Endothelial cell of umbilical vein (primary cell): ENCODE measurements at regions not wholly inside any gene's neighbourhood (a gene's known extent, or its start where the extent isn't known, plus 50 kb on each side); places are given as distances from the start of the nearest gene placed in this dataset.

Experiments
- BruUV-seq: library from RNA; stranded (reverse); fragments of 400-500 nt; replicated peaks from 2 replicates; lab custom pipeline; 2021; lab: Mats Ljungman, UMichigan
- CTCF ChIA-PET: fragments of 300-600, 350-600 bp; sonication (Branson Sonifier 250); formaldehyde crosslinking; loops from one replicate; lab custom pipeline; 2021; ENCODE audit warnings: antibody characterized with exemption, inconsistent platforms; lab: Charles Lee
- POLR2A ChIA-PET: fragments of 300-600, 350-600 bp; sonication (Branson Sonifier 250); formaldehyde crosslinking; loops from one replicate; lab custom pipeline; 2021; ENCODE audit warnings: antibody characterized with exemption, inconsistent platforms; lab: Charles Lee
- DNase-seq: peaks from one replicate; pipeline ENCODE4 v3.0.0-alpha.2; 2011; ENCODE audit warnings: low read depth, low spot score
- FAIRE-seq: peaks from 2 replicates; lab custom pipeline; 2011; peaks lifted over from hg19 to GRCh38; lab: Jason Lieb, UNC
- H2AFZ ChIP-seq: 2 replicates; pipeline ENCODE4 v1.6.0; 2012; ENCODE audit warnings: low read depth, low read length, control low read depth, inconsistent platforms
- H3K27ac ChIP-seq: 2 replicates; pipeline ENCODE4 v1.5.1; 2011; ENCODE audit warnings: low read depth, mild to moderate bottlenecking, control low read depth, low read length, moderate library complexity; ENCODE audit not compliant: insufficient read depth
- H3K27me3 ChIP-seq, 2 experiments: 2 replicates each; pipeline versions ENCODE4 v1.6.0 to v1.6.1; 2011; ENCODE audit warnings: low read length in 2 of 2, mixed read lengths in 1 of 2; ENCODE audit not compliant: control insufficient read depth in 2 of 2, insufficient read depth in 2 of 2
- H3K36me3 ChIP-seq, 2 experiments: 2 replicates in 1 of 2; 3 replicates in 1 of 2; pipeline ENCODE4 v1.5.1; 2011; ENCODE audit warnings: low read length in 2 of 2, mild to moderate bottlenecking in 1 of 2, moderate library complexity in 1 of 2; ENCODE audit not compliant: control insufficient read depth in 2 of 2, insufficient read depth in 2 of 2; ENCODE audit errors: extremely low read depth in 1 of 2
- H3K4me1 ChIP-seq: 3 replicates; pipeline ENCODE4 v1.5.1; 2011; ENCODE audit warnings: mild to moderate bottlenecking, low read length; ENCODE audit not compliant: control insufficient read depth, insufficient read depth; ENCODE audit errors: extremely low read depth
- H3K4me2 ChIP-seq: 2 replicates; pipeline ENCODE4 v1.6.1; 2011; ENCODE audit warnings: low read length, control low read depth, mixed read lengths; ENCODE audit not compliant: insufficient read depth
- H3K4me3 ChIP-seq, 3 experiments: fragments of 200-600 bp in 1 of 3; sonication (generic), shearing (Covaris generic) in 1 of 3; replicated peaks in 1 of 3; 2 replicates each; pipeline ENCODE4 v1.5.1; 2011 to 2016; ENCODE audit warnings: control low read depth in 3 of 3, low read length in 3 of 3, mild to moderate bottlenecking in 2 of 3, inconsistent platforms in 1 of 3, low read depth in 1 of 3, moderate library complexity in 1 of 3; ENCODE audit not compliant: insufficient read depth in 1 of 3
- H3K79me2 ChIP-seq: 2 replicates; pipeline ENCODE4 v1.6.0; 2012; ENCODE audit warnings: low read length, inconsistent platforms; ENCODE audit not compliant: control insufficient read depth, insufficient read depth
- H3K9ac ChIP-seq: replicated peaks from 2 replicates; pipeline ENCODE3; 2011; ENCODE audit warnings: low read length, control low read depth; ENCODE audit not compliant: insufficient read depth; ENCODE audit errors: extremely low read depth
- H3K9me1 ChIP-seq: replicated peaks from 3 replicates; pipeline ENCODE4 v1.6.0; 2011; ENCODE audit warnings: mild to moderate bottlenecking, low read length; ENCODE audit not compliant: control insufficient read depth, insufficient read depth; ENCODE audit errors: extremely low read depth
- H3K9me3 ChIP-seq: replicated peaks from 2 replicates; pipeline ENCODE4 v1.5.1; 2012; ENCODE audit warnings: low read length, inconsistent platforms; ENCODE audit not compliant: control insufficient read depth, insufficient read depth
- H4K20me1 ChIP-seq: replicated peaks from 2 replicates; pipeline ENCODE3; 2011; ENCODE audit warnings: mild to moderate bottlenecking, low read length; ENCODE audit not compliant: control insufficient read depth, insufficient read depth; ENCODE audit errors: extremely low read depth
- CTCF ChIP-seq, 2 donors: IDR thresholded peaks; 1 replicate in 1 of 2; 2 replicates in 1 of 2; pipeline ENCODE4 v1.5.1; 2011; ENCODE audit warnings: low read length in 2 of 2, mild to moderate bottlenecking in 2 of 2, moderate library complexity in 2 of 2, control low read depth in 1 of 2, inconsistent platforms in 1 of 2, low read depth in 1 of 2; ENCODE audit not compliant: insufficient read depth in 1 of 2; ENCODE audit errors: extremely low read depth in 1 of 2
- EZH2 ChIP-seq: IDR thresholded peaks from 2 replicates; pipeline ENCODE4 v1.6.1; 2012; ENCODE audit warnings: borderline replicate concordance, low read depth, mild to moderate bottlenecking, moderate library complexity, low read length, inconsistent platforms; ENCODE audit not compliant: severe bottlenecking
- FOS ChIP-seq: IDR thresholded peaks from 2 replicates; pipeline ENCODE4 v1.6.1; 2011; ENCODE audit warnings: mild to moderate bottlenecking, low read length, moderate library complexity, borderline replicate concordance; ENCODE audit not compliant: insufficient read depth
- GATA2 ChIP-seq: IDR thresholded peaks from 2 replicates; pipeline ENCODE4 v1.7.0; 2011; ENCODE audit warnings: low read depth, mild to moderate bottlenecking, moderate library complexity, mixed read lengths, low read length; ENCODE audit not compliant: insufficient read length, insufficient read depth
- JUN ChIP-seq: IDR thresholded peaks from 2 replicates; pipeline ENCODE4 v1.6.1; 2011; ENCODE audit warnings: borderline replicate concordance, low read depth; ENCODE audit not compliant: insufficient read length, insufficient read depth
- MAX ChIP-seq: IDR thresholded peaks from 2 replicates; pipeline ENCODE4 v1.6.1; 2011; ENCODE audit not compliant: insufficient read depth, insufficient read length
- MYC ChIP-seq: IDR thresholded peaks from one replicate; pipeline ENCODE4 v1.6.1; 2011; ENCODE audit warnings: mild to moderate bottlenecking, low read depth, low read length
- POLR2A ChIP-seq: IDR thresholded peaks from 2 replicates; pipeline ENCODE4 v1.6.1; 2012; ENCODE audit warnings: low read depth, mild to moderate bottlenecking, control low read depth, low read length
- POLR2AphosphoS5 ChIP-seq: IDR thresholded peaks from 2 replicates; pipeline ENCODE4 v1.6.1; 2012; ENCODE audit warnings: low read depth, mild to moderate bottlenecking, control low read depth, low read length, moderate library complexity; ENCODE audit not compliant: insufficient read depth
- dilution Hi-C: fragments of 300-500 bp; cut with MboI; formaldehyde crosslinking; loops from one replicate; pipeline ENCODE4 v1.15.0; 2019; ENCODE audit warnings: low sequenced_read_pairs; ENCODE audit not compliant: extremely low pct_ligation_motif_present
- intact Hi-C: fragments of 100-400 bp; cut with micrococcal nuclease; formaldehyde crosslinking; loops from one replicate; pipeline ENCODE4 v1.10.0; 2022

- Histone ChIP-seq H4K20me1 (no peaks in the 10 kb centered on the region), H3K9ac (no peak overlapping the region), H2AFZ (no peak overlapping the region), H3K9me3 (peaks cover 14% of the 10 kb centered on the region), H3K9me1 (no peaks in the 10 kb centered on the region), H3K4me2 (no peak overlapping the region), H3K4me3 (no peak overlapping the region), H3K4me1 (no peaks in the 10 kb centered on the region), H3K27me3 (no peaks in the 10 kb centered on the region), H3K36me3 (no peaks in the 10 kb centered on the region), H3K27ac (no peak overlapping the region), H3K79me2 (no peaks in the 10 kb centered on the region)
- dilution Hi-C loops (no loop called here), intact Hi-C loops (no loop called here)
- TF ChIP-seq JUN (no peak), POLR2A (no peak), CTCF (IDR thresholded peaks at IDR 0.05; ENCODE audit: extremely low read depth in 1 of 2, insufficient read depth in 1 of 2, low read depth in 1 of 2, low read length in 2 of 2) (no peak), MAX (no peak), EZH2 (no peak), GATA2 (no peak), POLR2AphosphoS5 (no peak), FOS (no peak), MYC (no peak)
- CTCF ChIA-PET = no interaction called here
- DNase-seq (no peak), FAIRE-seq (no peak)
- no TSS peak for BruUV-seq
- POLR2A ChIA-PET = no interaction called here
These were observed 1421.5 kb downstream of the BRD1 start for GRCh38 chr22:48406161-48406560.
